Nephron progenitor cell (in vitro differentiated cells): ENCODE measurements at regions not wholly inside any gene's neighbourhood (a gene's known extent, or its start where the extent isn't known, plus 50 kb on each side); places are given as distances from the start of the nearest gene placed in this dataset.

ENCODE experiments used
- DNase-seq: peaks from one replicate; pipeline ENCODE4 v3.0.0; 2021
- H3K27ac Mint-ChIP-seq: 2 replicates; pipeline ENCODE4 v1.8.0; 2021; ENCODE audit warnings: mild to moderate bottlenecking, moderate library complexity, mixed read lengths
- H3K27me3 Mint-ChIP-seq: 2 replicates; pipeline ENCODE4 v1.8.0; 2021; ENCODE audit warnings: mild to moderate bottlenecking, low read depth, mixed read lengths; ENCODE audit not compliant: poor library complexity
- H3K36me3 Mint-ChIP-seq: 2 replicates; pipeline ENCODE4 v1.8.0; 2021; ENCODE audit warnings: low read depth, mixed read lengths
- H3K4me1 Mint-ChIP-seq: 2 replicates; pipeline ENCODE4 v1.8.0; 2021; ENCODE audit warnings: mixed read lengths
- H3K4me3 Mint-ChIP-seq: 2 replicates; pipeline ENCODE4 v1.8.0; 2021; ENCODE audit warnings: mild to moderate bottlenecking, moderate library complexity, mixed read lengths
- H3K9me3 Mint-ChIP-seq: 2 replicates; pipeline ENCODE4 v1.8.0; 2021; ENCODE audit warnings: mild to moderate bottlenecking, moderate library complexity, mixed read lengths
- TF ChIP-seq, protein P1 (sequence below): fragments of 200-600 bp; sonication (generic); IDR thresholded peaks from 2 replicates; pipeline ENCODE4 v1.5.0; 2021; ENCODE audit warnings: antibody characterized with exemption

DNA sequence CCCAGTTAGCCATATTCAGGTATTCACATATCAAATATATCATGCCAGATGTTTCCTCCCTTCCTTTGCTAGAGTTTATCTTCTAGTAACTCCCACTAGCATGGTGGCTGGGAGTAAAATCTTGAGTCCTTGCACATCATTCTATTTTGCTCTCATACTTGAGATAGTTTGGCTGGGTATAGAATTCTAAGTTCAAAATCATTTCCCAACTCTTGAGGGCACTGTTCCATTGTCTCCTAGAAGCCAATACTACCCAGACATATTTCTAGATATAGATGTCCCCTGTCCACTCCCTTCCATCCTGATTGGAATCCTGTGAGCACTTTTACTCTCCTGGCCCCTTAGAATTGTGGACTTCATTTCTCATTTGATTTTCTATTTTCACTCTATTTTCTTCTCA, 104.7 kb downstream of the ZFP64 start:
- Mint-ChIP-seq H3K27me3 (peaks cover 12% of the 10 kb centered on the region), H3K4me1 (peaks cover 21% of the 10 kb centered on the region), H3K27ac (no peak overlapping the region), H3K36me3 (peaks cover 66% of the 10 kb centered on the region), H3K4me3 (no peak overlapping the region), H3K9me3 (peaks cover 39% of the 10 kb centered on the region)
- DNase-seq = no peak
- TF ChIP-seq, protein P1, sequence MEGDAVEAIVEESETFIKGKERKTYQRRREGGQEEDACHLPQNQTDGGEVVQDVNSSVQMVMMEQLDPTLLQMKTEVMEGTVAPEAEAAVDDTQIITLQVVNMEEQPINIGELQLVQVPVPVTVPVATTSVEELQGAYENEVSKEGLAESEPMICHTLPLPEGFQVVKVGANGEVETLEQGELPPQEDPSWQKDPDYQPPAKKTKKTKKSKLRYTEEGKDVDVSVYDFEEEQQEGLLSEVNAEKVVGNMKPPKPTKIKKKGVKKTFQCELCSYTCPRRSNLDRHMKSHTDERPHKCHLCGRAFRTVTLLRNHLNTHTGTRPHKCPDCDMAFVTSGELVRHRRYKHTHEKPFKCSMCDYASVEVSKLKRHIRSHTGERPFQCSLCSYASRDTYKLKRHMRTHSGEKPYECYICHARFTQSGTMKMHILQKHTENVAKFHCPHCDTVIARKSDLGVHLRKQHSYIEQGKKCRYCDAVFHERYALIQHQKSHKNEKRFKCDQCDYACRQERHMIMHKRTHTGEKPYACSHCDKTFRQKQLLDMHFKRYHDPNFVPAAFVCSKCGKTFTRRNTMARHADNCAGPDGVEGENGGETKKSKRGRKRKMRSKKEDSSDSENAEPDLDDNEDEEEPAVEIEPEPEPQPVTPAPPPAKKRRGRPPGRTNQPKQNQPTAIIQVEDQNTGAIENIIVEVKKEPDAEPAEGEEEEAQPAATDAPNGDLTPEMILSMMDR = no peak

DNA sequence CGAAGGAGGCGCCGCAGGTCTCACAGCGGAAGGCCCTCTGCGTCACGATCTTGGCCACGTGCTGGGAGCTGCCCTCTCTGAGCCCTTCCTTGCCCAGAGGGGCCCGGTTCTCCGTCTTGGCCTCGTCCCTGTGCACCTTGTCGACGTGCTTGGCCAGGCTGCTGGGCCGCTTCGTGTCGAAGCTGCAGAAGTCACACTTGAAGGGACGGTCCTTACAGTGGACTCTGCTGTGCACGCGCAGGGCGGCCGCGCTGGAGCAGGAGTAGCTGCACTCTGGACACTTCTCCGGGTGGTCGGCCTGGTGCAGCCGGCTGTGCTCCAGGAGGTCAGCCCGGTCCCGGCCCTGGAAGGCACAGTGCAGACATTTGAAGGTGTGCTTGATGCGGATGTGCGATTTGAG, 106.9 kb downstream of the ZFP64 start:
- H3K4me3 Mint-ChIP-seq = no peak overlapping the region
- H3K36me3 Mint-ChIP-seq = peaks cover 58% of the 10 kb centered on the region
- H3K4me1 Mint-ChIP-seq = peaks cover 43% of the 10 kb centered on the region
- peaks cover 19% of the 10 kb centered on the region for H3K27me3 Mint-ChIP-seq
- TF ChIP-seq, protein P1 = no peak
- DNase-seq = no peak
- H3K27ac Mint-ChIP-seq = no peak overlapping the region
- peaks cover 39% of the 10 kb centered on the region for H3K9me3 Mint-ChIP-seq

DNA sequence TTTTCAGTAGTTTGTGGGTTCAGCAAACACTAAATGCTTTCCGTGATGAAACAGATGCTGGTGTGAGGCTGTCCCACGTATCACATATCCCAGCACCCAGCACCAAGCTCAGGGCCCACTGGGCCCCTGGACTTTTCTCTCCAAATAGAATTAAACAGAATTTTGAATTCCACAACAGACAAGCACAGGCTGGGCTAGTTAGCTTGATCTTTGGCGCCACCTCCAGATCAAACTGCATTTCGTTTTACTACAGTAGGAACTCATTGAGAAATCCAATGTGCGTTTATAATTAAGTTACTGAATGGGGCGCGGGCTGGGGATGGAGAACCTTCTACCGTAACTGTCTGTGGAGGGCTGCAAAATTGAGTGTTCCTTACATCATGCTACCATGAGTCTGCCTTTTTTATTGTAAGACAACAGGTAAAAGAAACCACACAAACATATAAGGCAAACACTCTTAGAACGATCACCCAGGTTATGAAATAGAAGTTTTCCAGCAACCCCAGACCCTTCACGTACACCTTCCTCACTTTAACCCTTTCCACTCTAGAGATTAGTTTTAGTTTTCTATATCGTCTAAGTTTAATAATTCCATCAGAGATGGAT, 107.8 kb downstream of the ZFP64 start:
- Mint-ChIP-seq H3K4me3 (no peak overlapping the region), H3K36me3 (peaks cover 48% of the 10 kb centered on the region), H3K27ac (no peak overlapping the region), H3K4me1 (peaks cover 51% of the 10 kb centered on the region), H3K9me3 (peaks cover 34% of the 10 kb centered on the region), H3K27me3 (peaks cover 17% of the 10 kb centered on the region)
- DNase-seq = peak; percentile 70
- TF ChIP-seq, protein P1 = peak; percentile 64

DNA sequence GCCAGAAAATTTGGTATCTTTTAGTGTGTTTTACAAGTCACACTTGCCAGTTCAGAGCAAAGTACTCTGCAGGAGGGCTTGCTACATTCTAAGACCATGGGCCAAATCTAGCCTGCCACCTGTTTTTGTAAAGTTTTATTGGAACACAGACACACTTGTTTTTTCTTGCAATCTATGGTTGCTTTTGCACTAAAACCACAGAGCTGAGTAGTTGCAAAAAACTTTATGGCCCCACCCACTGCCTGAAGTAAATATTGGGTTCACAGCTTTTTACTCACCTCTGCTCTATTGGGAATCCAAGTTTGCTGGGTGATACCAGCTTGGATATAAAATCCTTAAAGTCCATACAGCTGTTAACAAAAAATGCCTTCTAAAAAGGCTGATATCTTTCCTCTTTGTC, 109.0 kb downstream of the ZFP64 start:
- no peak for DNase-seq
- H3K9me3 Mint-ChIP-seq = peaks cover 23% of the 10 kb centered on the region
- peaks cover 16% of the 10 kb centered on the region for H3K27me3 Mint-ChIP-seq
- TF ChIP-seq, protein P1 = no peak
- no peak overlapping the region for H3K4me3 Mint-ChIP-seq
- peaks cover 36% of the 10 kb centered on the region for H3K36me3 Mint-ChIP-seq
- H3K27ac Mint-ChIP-seq = no peak overlapping the region
- peaks cover 51% of the 10 kb centered on the region for H3K4me1 Mint-ChIP-seq

DNA sequence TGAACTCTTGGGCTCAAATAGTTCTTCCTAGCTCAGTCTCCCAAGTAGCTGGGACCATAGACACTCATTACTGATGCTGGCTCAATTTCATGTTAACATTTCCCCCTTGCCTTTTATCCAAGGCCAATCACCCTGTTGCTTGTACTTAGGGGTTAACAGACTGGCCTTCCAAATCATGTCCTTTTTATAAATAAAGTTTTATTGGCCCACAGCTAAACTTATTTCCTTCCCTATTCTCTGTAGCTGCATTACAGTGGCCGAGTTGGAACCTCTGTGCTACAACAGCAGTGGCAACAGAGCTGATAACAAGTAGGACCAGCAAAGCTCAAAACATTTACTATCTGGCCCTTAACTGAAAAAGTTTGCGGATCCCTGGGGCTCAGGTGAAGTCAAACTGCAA, 109.8 kb downstream of the ZFP64 start:
- TF ChIP-seq, protein P1 = no peak
- Mint-ChIP-seq H3K27me3 (peaks cover 9% of the 10 kb centered on the region), H3K4me1 (peaks cover 51% of the 10 kb centered on the region), H3K36me3 (peaks cover 28% of the 10 kb centered on the region), H3K27ac (peak overlapping the region; percentile 71), H3K9me3 (peaks cover 14% of the 10 kb centered on the region), H3K4me3 (no peak overlapping the region)
- no peak for DNase-seq

DNA sequence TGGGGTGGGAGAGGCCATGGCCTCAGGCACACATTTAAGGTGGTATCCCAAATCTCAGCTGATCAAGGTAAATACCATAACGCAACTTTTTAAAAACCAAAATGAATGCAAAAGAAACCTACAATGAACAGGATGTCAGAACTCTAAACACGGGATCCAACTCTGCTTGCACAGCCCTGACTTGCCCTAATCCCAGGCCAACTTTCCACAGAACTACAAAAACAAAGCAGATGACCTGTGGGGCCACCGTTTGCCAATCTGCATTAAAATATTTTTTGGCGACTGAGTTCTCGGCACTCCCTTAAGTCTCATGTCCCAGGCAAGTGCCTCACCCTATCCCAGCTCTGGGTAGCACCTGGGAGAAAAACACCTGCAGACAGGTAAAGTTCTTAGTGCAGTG, 110.5 kb downstream of the ZFP64 start:
- TF ChIP-seq, protein P1 = no peak
- H3K4me3 Mint-ChIP-seq = no peak overlapping the region
- peaks cover 7% of the 10 kb centered on the region for H3K9me3 Mint-ChIP-seq
- H3K4me1 Mint-ChIP-seq = peaks cover 51% of the 10 kb centered on the region
- H3K27ac Mint-ChIP-seq = peak overlapping the region; percentile 71
- peaks cover 9% of the 10 kb centered on the region for H3K27me3 Mint-ChIP-seq
- H3K36me3 Mint-ChIP-seq = peaks cover 25% of the 10 kb centered on the region
- DNase-seq = no peak
